ENCODE measurements at regions not wholly inside any gene's neighbourhood (a gene's known extent, or its start where the extent isn't known, plus 50 kb on each side); places are given as distances from the start of the nearest gene placed in this dataset.

- H3K36me3 ChIP-seq (ENCODE audit: low read depth, missing control alignments), result no peaks in the 10 kb centered on the region
- no peak for DNase-seq
- WGBS, 2 donors, result 91 to 93% methylated on average over 3 of the region's 3 CpGs
- TF ChIP-seq POLR2A (IDR thresholded peaks at IDR 0.05) (no peak), CTCF (IDR thresholded peaks at IDR 0.05) (no peak)
- intact Hi-C loops (cut with DNase I; ENCODE audit: low total_unique reads), result no loop called here
- H3K4me3 ChIP-seq, result no peak overlapping the region
- no peak overlapping the region for H3K27ac ChIP-seq
- no peaks in the 10 kb centered on the region for H3K9me3 ChIP-seq
- no peaks in the 10 kb centered on the region for H3K27me3 ChIP-seq
- no peaks in the 10 kb centered on the region for H3K4me1 ChIP-seq
These were observed 235.5 kb upstream of the ACVR2A start for GRCh38 chr2:147609301-147609700.

GRCh38 chr2:147607379-147607778 is 237.4 kb upstream of the ACVR2A start:
- intact Hi-C loops (cut with DNase I; ENCODE audit: low total_unique reads), result no loop called here
- TF ChIP-seq CTCF (IDR thresholded peaks at IDR 0.05) (no peak), POLR2A (IDR thresholded peaks at IDR 0.05) (no peak)
- Histone ChIP-seq H3K36me3 (ENCODE audit: low read depth, missing control alignments) (no peaks in the 10 kb centered on the region), H3K4me1 (no peaks in the 10 kb centered on the region), H3K4me3 (no peak overlapping the region), H3K27ac (no peak overlapping the region), H3K9me3 (no peaks in the 10 kb centered on the region), H3K27me3 (no peaks in the 10 kb centered on the region)
- no peak for DNase-seq
- 97% methylated on average over 3 of the region's 3 CpGs for WGBS, 2 donors

GRCh38 chr2:147603876-147604275 is 241.0 kb upstream of the ACVR2A start:
- Histone ChIP-seq H3K27me3 (no peaks in the 10 kb centered on the region), H3K36me3 (ENCODE audit: low read depth, missing control alignments) (no peaks in the 10 kb centered on the region), H3K27ac (peak overlapping the region in 1 of 2 donors; percentile 41), H3K4me3 (no peak overlapping the region), H3K9me3 (no peaks in the 10 kb centered on the region), H3K4me1 (no peaks in the 10 kb centered on the region)
- no peak for DNase-seq
- no peak for TF ChIP-seq CTCF (IDR thresholded peaks at IDR 0.05)
- TF ChIP-seq POLR2A (IDR thresholded peaks at IDR 0.05), result no peak
- 47 to 50% methylated on average over 3 of the region's 3 CpGs for WGBS, 2 donors
- intact Hi-C loops (cut with DNase I; ENCODE audit: low total_unique reads), result no loop called here

- WGBS, 2 donors, result 33 to 57% methylated on average over 1 of the region's 1 CpG
- Histone ChIP-seq H3K9me3 (no peaks in the 10 kb centered on the region), H3K27me3 (no peaks in the 10 kb centered on the region), H3K36me3 (ENCODE audit: low read depth, missing control alignments) (no peaks in the 10 kb centered on the region), H3K27ac (no peak overlapping the region), H3K4me1 (no peaks in the 10 kb centered on the region), H3K4me3 (no peak overlapping the region)
- intact Hi-C loops (cut with DNase I; ENCODE audit: low total_unique reads), result no loop called here
- TF ChIP-seq POLR2A (IDR thresholded peaks at IDR 0.05) (no peak), CTCF (IDR thresholded peaks at IDR 0.05) (no peak)
- DNase-seq, result no peak
These were observed 241.4 kb upstream of the ACVR2A start for GRCh38 chr2:147603447-147603846.

- no peak for TF ChIP-seq POLR2A (IDR thresholded peaks at IDR 0.05)
- no peak for TF ChIP-seq CTCF (IDR thresholded peaks at IDR 0.05)
- H3K4me3 ChIP-seq, result no peak overlapping the region
- H3K36me3 ChIP-seq (ENCODE audit: low read depth, missing control alignments), result no peaks in the 10 kb centered on the region
- intact Hi-C loops (cut with DNase I; ENCODE audit: low total_unique reads), result no loop called here
- WGBS, 2 donors, result 74 to 82% methylated on average over 5 of the region's 5 CpGs
- DNase-seq, result no peak
- no peaks in the 10 kb centered on the region for H3K27me3 ChIP-seq
- no peaks in the 10 kb centered on the region for H3K9me3 ChIP-seq
- H3K4me1 ChIP-seq, result no peaks in the 10 kb centered on the region
- no peak overlapping the region for H3K27ac ChIP-seq
These were observed 244.2 kb upstream of the ACVR2A start for GRCh38 chr2:147600646-147601045.

Measured in testis (tissue), 2 donors.